HG03060 (cell line): ENCODE measurements at regions not wholly inside any gene's neighbourhood (a gene's known extent, or its start where the extent isn't known, plus 50 kb on each side); places are given as distances from the start of the nearest gene placed in this dataset.
"Not testable (repeated sequence)": the region's sequence is repeated elsewhere in the genome, so short reads cannot be mapped to it uniquely, and the experiment has no call there.

Source experiments
- ATAC-seq: cut with Tn5 transposase; IDR thresholded peaks from one replicate; pipeline ENCODE4 v1.9.1; 2021; ENCODE audit warnings: low read depth, moderate number of reproducible peaks; ENCODE audit not compliant: unreplicated experiment

DNA sequence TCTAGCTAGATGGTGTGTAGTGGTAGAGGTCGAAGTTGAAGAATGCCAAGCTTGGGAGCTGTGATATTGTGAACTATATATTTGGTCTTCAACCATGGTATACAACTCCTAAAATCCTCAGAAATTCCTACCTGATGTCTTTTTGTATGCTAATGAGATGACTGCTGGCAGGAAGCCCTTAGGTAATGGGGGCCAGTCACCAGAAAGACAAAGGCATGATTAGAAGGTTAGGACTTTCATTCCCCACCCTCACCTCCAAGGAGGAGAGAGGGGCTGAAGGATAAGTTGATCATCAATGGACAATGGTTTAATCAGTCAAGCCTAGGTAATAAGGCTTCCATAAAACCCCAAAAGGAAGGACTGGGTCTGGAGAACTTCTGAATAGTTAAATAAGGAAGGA is 285.7 kb upstream of the POU5F2 start:
- ATAC-seq, result no peak

DNA sequence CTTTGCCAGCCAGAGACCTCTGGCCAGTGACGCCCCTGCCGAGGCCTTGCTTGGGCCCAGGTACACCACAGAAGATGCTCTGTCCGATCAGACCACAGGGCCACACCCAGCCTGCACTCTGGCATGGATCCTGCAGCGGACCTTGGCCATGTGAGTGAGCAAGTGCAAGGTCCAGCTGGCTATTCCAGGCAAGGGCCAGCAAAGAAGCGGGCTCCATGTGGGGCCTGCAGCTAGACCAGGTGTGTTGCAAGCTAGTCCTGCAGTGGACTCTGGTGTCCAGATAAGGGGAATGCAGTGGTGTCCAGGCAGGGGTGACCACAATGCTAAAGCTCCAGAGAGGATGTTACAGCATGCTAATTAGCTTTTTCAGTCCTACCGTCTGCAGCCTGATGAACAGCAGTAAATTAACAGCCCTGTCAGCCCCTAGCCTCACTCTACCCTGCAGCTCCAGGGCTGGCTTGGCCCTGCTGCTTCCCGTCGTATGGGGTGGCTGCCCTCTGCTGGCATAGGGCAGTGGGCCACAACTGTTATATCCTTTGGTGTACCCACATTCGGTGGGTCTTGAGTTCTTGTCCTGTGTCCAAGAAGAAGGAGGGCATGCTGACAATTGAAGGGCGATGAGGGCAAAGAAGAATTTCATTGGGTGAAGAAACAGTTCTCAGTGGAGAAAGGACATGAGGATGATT is 284.5 kb upstream of the POU5F2 start:
- no peak for ATAC-seq

- no peak for ATAC-seq
Measured at GRCh38 chr5:94024620-94025019, 283.2 kb upstream of the POU5F2 start.

GRCh38 chr5:94024101-94024500 is 282.7 kb upstream of the POU5F2 start:
- no peak for ATAC-seq

DNA sequence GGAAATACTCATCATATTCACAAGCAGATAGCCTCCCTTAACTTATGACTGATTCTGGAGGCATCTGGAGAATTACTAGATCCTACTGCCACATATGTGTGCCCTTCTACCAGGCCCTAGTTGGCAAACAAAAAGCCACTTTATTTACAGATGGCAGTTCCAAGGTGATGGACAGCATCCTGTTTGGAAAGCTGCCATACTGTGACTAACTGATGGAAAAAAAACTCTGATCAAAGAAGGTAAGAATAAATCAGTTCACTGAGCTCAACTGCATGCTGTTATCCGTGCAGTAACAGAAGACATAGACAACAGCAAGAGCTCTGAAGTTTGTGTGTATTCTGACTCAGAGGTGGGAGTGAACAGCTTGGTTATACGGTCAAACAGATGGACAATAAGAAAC is 279.8 kb upstream of the POU5F2 start:
- ATAC-seq, result no peak

- ATAC-seq, result no peak
Measured at GRCh38 chr5:94017579-94017978, 276.2 kb upstream of the POU5F2 start.

- ATAC-seq, result no peak
Measured at GRCh38 chr5:94010814-94011213, 269.4 kb upstream of the POU5F2 start.

GRCh38 chr5:94009161-94009560 is 267.8 kb upstream of the POU5F2 start:
- no peak for ATAC-seq

- no peak for ATAC-seq
Measured at GRCh38 chr5:93998951-93999455, 257.6 kb upstream of the POU5F2 start.

- no peak for ATAC-seq
Measured at GRCh38 chr5:93997562-93997961, 256.2 kb upstream of the POU5F2 start.

GRCh38 chr5:93995126-93995621 is 253.8 kb upstream of the POU5F2 start:
- ATAC-seq, result no peak

GRCh38 chr5:93993161-93993560 is 251.8 kb upstream of the POU5F2 start:
- no peak for ATAC-seq

- ATAC-seq, result no peak
Measured at GRCh38 chr5:93990504-93991070, 249.2 kb upstream of the POU5F2 start.

DNA sequence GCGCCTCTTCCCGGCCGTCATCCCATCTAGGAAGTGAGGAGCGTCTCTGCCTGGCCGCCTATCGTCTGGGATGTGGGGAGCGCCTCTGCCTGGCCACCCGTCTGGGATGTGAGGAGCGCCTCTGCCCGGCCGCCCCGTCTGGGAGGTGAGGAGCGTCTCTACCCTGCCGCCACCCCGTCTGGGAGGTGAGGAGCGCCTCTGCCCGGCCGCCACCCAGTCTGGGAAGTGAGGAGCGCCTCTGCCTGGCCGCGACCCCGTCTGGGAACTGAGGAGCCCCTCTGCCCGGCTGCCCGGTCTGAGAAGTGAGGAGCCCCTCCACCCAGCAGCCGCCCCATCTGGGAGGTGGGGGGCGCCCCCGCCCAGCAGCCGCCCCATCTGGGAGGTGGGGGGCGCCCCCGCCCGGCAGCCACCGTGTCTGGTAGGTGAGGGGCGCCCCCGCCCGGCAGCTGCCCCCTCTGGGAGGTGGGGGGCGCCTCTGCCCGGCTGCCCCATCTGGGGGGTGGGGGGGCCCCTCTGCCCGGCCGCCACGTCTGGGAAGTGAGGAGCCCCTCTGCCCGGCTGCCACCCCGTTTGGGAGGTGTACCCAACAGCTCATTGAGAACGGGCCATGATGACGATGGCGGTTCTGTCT is 244.7 kb upstream of the POU5F2 start:
- not testable (repeated sequence) for ATAC-seq

- ATAC-seq, result no peak
Measured at GRCh38 chr5:93978222-93978621, 236.8 kb upstream of the POU5F2 start.

GRCh38 chr5:93967923-93968322 is 226.5 kb upstream of the POU5F2 start:
- no peak for ATAC-seq

GRCh38 chr5:93964421-93964820 is 223.0 kb upstream of the POU5F2 start:
- ATAC-seq, result no peak

DNA sequence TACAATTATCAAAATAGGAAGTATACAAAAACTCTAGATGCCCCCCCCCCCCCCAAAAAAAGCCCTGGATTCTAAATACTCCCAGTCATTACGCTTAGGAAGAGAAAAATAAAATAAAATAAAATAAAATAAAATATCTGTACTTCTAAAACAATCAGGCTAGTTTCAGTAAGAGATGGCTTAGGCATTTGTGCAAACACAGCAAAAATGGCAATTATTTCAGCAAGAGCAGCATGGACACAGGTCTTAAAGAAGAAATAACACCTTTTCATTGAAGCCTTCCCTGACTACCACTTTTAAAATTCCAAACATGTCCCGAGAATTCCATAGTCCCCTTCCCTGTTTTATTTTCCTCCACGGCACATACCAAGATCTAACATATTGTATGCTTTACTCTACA is 218.6 kb upstream of the POU5F2 start:
- ATAC-seq, result no peak

DNA sequence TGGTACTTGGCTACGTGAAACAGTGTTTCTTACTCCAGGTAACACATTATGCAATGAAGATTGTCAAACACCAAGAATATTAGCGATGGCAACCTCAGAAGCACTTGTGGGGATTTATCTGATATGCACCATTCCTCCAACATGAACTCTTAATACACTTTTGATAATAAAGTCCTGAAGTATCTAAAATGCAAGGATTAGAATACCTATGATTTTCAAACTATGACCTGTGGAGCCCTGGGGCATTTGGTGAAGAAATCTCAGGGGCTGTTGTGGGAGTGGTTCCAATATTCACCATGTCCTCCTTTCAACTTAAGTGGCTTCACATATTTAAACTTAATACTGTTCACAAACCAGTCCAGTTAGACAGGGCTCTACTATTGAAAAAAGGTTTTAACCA is 214.6 kb upstream of the POU5F2 start:
- no peak for ATAC-seq

DNA sequence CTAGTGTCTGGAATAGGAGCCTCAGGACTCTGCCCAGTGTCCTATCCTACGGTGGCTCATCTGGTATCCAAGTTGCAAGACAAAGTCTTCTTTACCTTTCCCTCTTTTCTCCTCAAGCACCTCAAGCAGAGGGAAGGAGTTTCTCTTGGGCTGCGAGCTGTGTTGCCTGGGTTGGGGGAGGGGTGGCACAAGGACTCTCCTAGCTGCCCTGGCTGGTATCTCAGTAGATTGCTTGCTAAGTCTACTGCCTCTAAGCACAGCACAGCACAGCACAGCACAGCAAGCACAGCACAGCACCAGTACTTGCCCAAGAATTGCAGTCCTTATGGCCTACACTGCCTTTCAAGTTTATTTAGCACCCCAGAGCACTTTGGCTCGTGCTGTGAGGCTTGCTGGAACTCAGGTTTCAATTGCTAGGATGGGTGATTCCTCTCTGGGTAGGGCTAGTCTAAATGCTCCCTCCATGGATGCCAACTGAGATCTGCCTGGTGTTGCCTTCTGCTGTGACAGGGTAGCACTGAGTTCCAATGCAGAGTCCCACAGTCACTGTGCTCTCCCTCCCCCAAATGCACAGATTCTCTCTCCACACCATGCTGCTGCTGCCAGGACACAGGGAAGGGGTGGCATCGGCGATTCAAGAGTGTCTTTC is 213.1 kb upstream of the POU5F2 start:
- ATAC-seq, result no peak

DNA sequence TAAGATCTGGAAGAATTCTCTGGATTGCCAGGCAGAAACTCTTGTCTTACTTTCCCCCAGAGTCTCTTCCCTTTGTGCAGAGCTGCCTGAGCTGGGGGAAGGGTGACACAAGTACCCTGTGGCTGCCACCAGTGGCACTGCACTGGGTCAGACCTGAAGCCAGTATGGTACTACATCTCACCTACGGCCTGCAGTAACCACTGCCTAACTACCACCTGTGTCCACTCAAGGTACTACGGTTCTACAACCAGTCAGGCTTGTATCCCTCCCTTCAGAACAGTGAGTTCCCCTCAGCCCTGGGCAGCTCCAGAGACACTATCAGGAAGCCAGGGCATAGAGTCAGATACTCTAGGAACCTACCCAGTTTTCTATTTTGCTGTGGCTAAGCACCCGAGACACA is 212.0 kb upstream of the POU5F2 start:
- ATAC-seq, result no peak
